Body of pancreas (tissue), 4 donors: ENCODE measurements at regions not wholly inside any gene's neighbourhood (a gene's known extent, or its start where the extent isn't known, plus 50 kb on each side); places are given as distances from the start of the nearest gene placed in this dataset.

Source experiments
- POLR2A ChIP-seq, 3 donors: fragments of 450-650 bp; IDR thresholded peaks; one replicate each; pipeline ENCODE4 v1.6.1; 2016; ENCODE audit warnings: antibody characterized with exemption in 3 of 3, mild to moderate bottlenecking in 2 of 3
- TF ChIP-seq, protein P1 (sequence below), 7 experiments: fragments of 450-650 bp in 4 of 7; fragments of 200-600 bp in 3 of 7; sonication (generic) in 3 of 7; IDR thresholded peaks; one replicate each; pipeline ENCODE4 v1.5.1; 2016 to 2019; ENCODE audit warnings: antibody characterized with exemption in 7 of 7

GRCh38 chr3:168489301-168489700, 393.6 kb upstream of the GOLIM4 start:
- TF ChIP-seq, protein P1, sequence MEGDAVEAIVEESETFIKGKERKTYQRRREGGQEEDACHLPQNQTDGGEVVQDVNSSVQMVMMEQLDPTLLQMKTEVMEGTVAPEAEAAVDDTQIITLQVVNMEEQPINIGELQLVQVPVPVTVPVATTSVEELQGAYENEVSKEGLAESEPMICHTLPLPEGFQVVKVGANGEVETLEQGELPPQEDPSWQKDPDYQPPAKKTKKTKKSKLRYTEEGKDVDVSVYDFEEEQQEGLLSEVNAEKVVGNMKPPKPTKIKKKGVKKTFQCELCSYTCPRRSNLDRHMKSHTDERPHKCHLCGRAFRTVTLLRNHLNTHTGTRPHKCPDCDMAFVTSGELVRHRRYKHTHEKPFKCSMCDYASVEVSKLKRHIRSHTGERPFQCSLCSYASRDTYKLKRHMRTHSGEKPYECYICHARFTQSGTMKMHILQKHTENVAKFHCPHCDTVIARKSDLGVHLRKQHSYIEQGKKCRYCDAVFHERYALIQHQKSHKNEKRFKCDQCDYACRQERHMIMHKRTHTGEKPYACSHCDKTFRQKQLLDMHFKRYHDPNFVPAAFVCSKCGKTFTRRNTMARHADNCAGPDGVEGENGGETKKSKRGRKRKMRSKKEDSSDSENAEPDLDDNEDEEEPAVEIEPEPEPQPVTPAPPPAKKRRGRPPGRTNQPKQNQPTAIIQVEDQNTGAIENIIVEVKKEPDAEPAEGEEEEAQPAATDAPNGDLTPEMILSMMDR (IDR thresholded peaks at IDR 0.05), result no peak
- TF ChIP-seq POLR2A (IDR thresholded peaks at IDR 0.05), result no peak
